Psoas muscle (tissue), 7 donors: ENCODE measurements at regions not wholly inside any gene's neighbourhood (a gene's known extent, or its start where the extent isn't known, plus 50 kb on each side); places are given as distances from the start of the nearest gene placed in this dataset.
A peak's percentile ranks its signal among the peaks of the same experiment; 100 is the strongest.

Source experiments
- ATAC-seq, 4 donors: fragments of 200-7000 bp; cut with Tn5 transposase; one replicate each; pipeline ENCODE4 v1.9.1; 2020; ENCODE audit warnings: moderate library complexity in 3 of 4, mild to moderate bottlenecking in 2 of 4
- DNase-seq, 2 donors: peaks; one replicate each; pipeline ENCODE4 v3.0.0-alpha.2; 2020
- H3K27ac ChIP-seq: fragments of 200-600 bp; one replicate; pipeline ENCODE4 v1.8.0; 2022
- H3K27me3 ChIP-seq, 3 donors: fragments of 200-600 bp in 1 of 3; one replicate each; pipeline versions ENCODE4 v1.6.1 to v1.8.0; 2013 to 2022; ENCODE audit warnings: low read length in 2 of 3, mild to moderate bottlenecking in 2 of 3, moderate library complexity in 1 of 3; ENCODE audit not compliant: insufficient read depth in 3 of 3
- H3K36me3 ChIP-seq, 2 donors: fragments of 200-600 bp in 1 of 2; one replicate each; pipeline versions ENCODE4 v1.6.1 to v1.8.0; 2013 to 2022; ENCODE audit warnings: low read depth in 1 of 2, mild to moderate bottlenecking in 1 of 2, moderate library complexity in 1 of 2; ENCODE audit not compliant: insufficient read depth in 1 of 2
- H3K4me1 ChIP-seq: fragments of 200-600 bp; one replicate; pipeline ENCODE4 v1.8.0; 2022
- H3K4me3 ChIP-seq: fragments of 200-600 bp; one replicate; pipeline ENCODE4 v1.8.0; 2022; ENCODE audit warnings: mild to moderate bottlenecking
- H3K9me3 ChIP-seq: fragments of 200-600 bp; one replicate; pipeline ENCODE4 v1.8.0; 2022
- CTCF ChIP-seq: fragments of 200-600 bp; IDR thresholded peaks from one replicate; pipeline ENCODE4 v1.8.0; 2022; ENCODE audit warnings: antibody characterized with exemption
- WGBS, 3 donors: extraction: QIAGEN DNeasy Blood & Tissue Kit; methylation state at CpG; one replicate each; pipeline versions ENCODE4 v1.1.6 to v1.1.7; 2013; 5-methylcytosine and 5-hydroxymethylcytosine counted together
- intact Hi-C, 2 donors: fragments of 100-400 bp; cut with DNase I; formaldehyde crosslinking; loops; one replicate each; pipeline versions ENCODE4 v1.11.0 to v1.14.2; 2022
- donor health status: healthy with polysubstance abuse.
- donor health status: DM: no; HTN: no; CAD: no; lungs with moderate emphysema.
- donor health status: Bipolar disorder and iron deficiency.
- donor health status: healthy.
- donor health status: DM: yes; HTN: yes; CAD: no.
- donor health status: DM: no; HTN: no; CAD: no.
- donor health status: DM: yes; HTN: yes; CAD: no.

GRCh38 chr3:43155464-43156121 is 49.7 kb upstream of the POMGNT2 start:
- WGBS, 3 donors, result 39 to 50% (median 42%) methylated on average over 11 of the region's 11 CpGs
- Histone ChIP-seq H3K4me3 (no peak overlapping the region), H3K4me1 (peaks cover 6% of the 10 kb centered on the region), H3K27me3 (peaks cover 0 to 4% (median 0%) of the 10 kb centered on the region in 3 donors), H3K27ac (no peak overlapping the region), H3K36me3 (no peaks in the 10 kb centered on the region), H3K9me3 (no peaks in the 10 kb centered on the region)
- intact Hi-C loops, result loop anchor here (5.0 to 10.0 kb wide), 3 partner anchors 193 to 347 kb away; no protein-coding TSS in a partner anchor
- ATAC-seq, result peak; percentile 63 to 84 (median 78)
- TF ChIP-seq CTCF, result peak; percentile 45
- peak; percentile 67 to 77 for DNase-seq
